ENCODE measurements at regions not wholly inside any gene's neighbourhood (a gene's known extent, or its start where the extent isn't known, plus 50 kb on each side); places are given as distances from the start of the nearest gene placed in this dataset.
"Not testable (repeated sequence)": the region's sequence is repeated elsewhere in the genome, so short reads cannot be mapped to it uniquely, and the experiment has no call there.

GRCh38 chr2:192515937-192516336, 321.2 kb upstream of the TMEFF2 start:
- H3K4me3 ChIP-seq = no peak overlapping the region
- H3K27ac ChIP-seq = no peak overlapping the region
- TF ChIP-seq CTCF (IDR thresholded peaks at IDR 0.05 in 8 of 11, conservative IDR thresholded peaks at IDR 0.05 in 3 of 11) = no peak
- no peak for TF ChIP-seq POLR2A (IDR thresholded peaks at IDR 0.05)
- TF ChIP-seq POLR2AphosphoS5 (IDR thresholded peaks at IDR 0.05) = no peak
- 79 to 91% (median 85%) methylated on average over 3 of the region's 3 CpGs for WGBS, 5 donors
- H3K27me3 ChIP-seq (replicated peaks in 1 of 7) = no peaks in the 10 kb centered on the region
- no peaks in the 10 kb centered on the region for H3K9me3 ChIP-seq
- no peaks in the 10 kb centered on the region for H3K36me3 ChIP-seq
- intact Hi-C loops (cut with DNase I; ENCODE audit: low total_unique reads) = no loop called here
- no peak for DNase-seq
- no peaks in the 10 kb centered on the region for H3K4me1 ChIP-seq

- intact Hi-C loops (cut with DNase I; ENCODE audit: low total_unique reads) = no loop called here
Observed at GRCh38 chr2:192513575-192513974, 318.8 kb upstream of the TMEFF2 start.

GRCh38 chr2:192507836-192508450, 313.2 kb upstream of the TMEFF2 start:
- intact Hi-C loops (cut with DNase I; ENCODE audit: low total_unique reads) = not testable (repeated sequence)

More at GRCh38 chr2:192513575-192513974, 318.8 kb upstream of the TMEFF2 start:
- no peak overlapping the region for H3K27ac ChIP-seq
- H3K4me3 ChIP-seq = no peak overlapping the region
- no peak for DNase-seq
- H3K27me3 ChIP-seq (replicated peaks in 1 of 7) = no peaks in the 10 kb centered on the region
- no peaks in the 10 kb centered on the region for H3K36me3 ChIP-seq
- TF ChIP-seq POLR2A (IDR thresholded peaks at IDR 0.05) = no peak
- TF ChIP-seq POLR2AphosphoS5 (IDR thresholded peaks at IDR 0.05) = no peak
- no peak for TF ChIP-seq CTCF (IDR thresholded peaks at IDR 0.05 in 8 of 11, conservative IDR thresholded peaks at IDR 0.05 in 3 of 11)
- WGBS, 5 donors = 78 to 84% (median 81%) methylated on average over 4 of the region's 4 CpGs
- no peaks in the 10 kb centered on the region for H3K9me3 ChIP-seq
- no peaks in the 10 kb centered on the region for H3K4me1 ChIP-seq

GRCh38 chr2:192500550-192501200, 305.9 kb upstream of the TMEFF2 start:
- H3K9me3 ChIP-seq = no peaks in the 10 kb centered on the region
- intact Hi-C loops (cut with DNase I; ENCODE audit: low total_unique reads) = no loop called here
- no peak for TF ChIP-seq POLR2A (IDR thresholded peaks at IDR 0.05)
- TF ChIP-seq CTCF (IDR thresholded peaks at IDR 0.05 in 8 of 11, conservative IDR thresholded peaks at IDR 0.05 in 3 of 11) = no peak
- TF ChIP-seq POLR2AphosphoS5 (IDR thresholded peaks at IDR 0.05) = no peak
- H3K36me3 ChIP-seq = no peaks in the 10 kb centered on the region
- H3K27me3 ChIP-seq (replicated peaks in 1 of 7) = no peaks in the 10 kb centered on the region
- no peak overlapping the region for H3K4me3 ChIP-seq
- no peak for DNase-seq
- H3K4me1 ChIP-seq = no peaks in the 10 kb centered on the region
- no peak overlapping the region for H3K27ac ChIP-seq
- WGBS, 5 donors = 61 to 78% (median 75%) methylated on average over 3 of the region's 3 CpGs

More at GRCh38 chr2:192507836-192508450, 313.2 kb upstream of the TMEFF2 start:
- 94 to 95% (median 94%) methylated on average over 18 to 33 of the region's 33 CpGs for WGBS, 5 donors
- not testable (repeated sequence) for H3K27me3 ChIP-seq (replicated peaks in 1 of 7); H3K27ac ChIP-seq; H3K36me3 ChIP-seq; H3K4me1 ChIP-seq; H3K9me3 ChIP-seq; H3K4me3 ChIP-seq
- peak; percentile 56 for DNase-seq

Data from spleen (tissue), 11 donors.